GM10266 (cell line): ENCODE measurements at regions not wholly inside any gene's neighbourhood (a gene's known extent, or its start where the extent isn't known, plus 50 kb on each side); places are given as distances from the start of the nearest gene placed in this dataset.
"Not testable (repeated sequence)": the region's sequence is repeated elsewhere in the genome, so short reads cannot be mapped to it uniquely, and the experiment has no call there.

ENCODE experiments used
- DNase-seq: peaks from one replicate; pipeline ENCODE4 v3.0.0; 2012; ENCODE audit errors: extremely low spot score
- CTCF ChIP-seq: IDR thresholded peaks from 2 replicates; pipeline ENCODE4 v1.5.1; 2012; ENCODE audit warnings: mild to moderate bottlenecking, low read depth; ENCODE audit not compliant: control insufficient read depth, insufficient read depth; ENCODE audit errors: missing control alignments

DNA sequence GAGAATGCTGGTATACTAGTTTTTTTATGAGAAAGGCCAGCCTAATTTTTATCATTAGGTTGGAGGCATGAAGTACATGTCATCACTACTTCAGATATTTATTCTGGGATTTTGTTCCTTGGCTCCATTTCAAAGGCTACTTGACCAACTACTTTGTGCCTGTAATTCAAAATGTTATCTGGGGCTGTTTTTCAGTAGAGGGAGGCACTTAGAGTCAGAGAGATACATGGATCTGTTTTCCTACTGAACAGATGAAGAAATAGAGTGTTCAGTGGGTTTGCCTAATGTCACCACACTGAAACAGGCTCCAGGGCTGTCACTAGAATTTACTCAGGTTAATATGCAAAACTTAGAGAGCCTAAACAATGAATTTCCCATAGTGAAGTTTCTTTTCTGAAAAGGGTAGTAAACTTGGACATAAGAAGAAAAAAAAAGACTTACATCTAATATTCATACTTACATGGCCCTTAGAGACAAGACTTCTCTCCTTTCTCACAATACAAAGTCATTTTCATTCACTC is 127.3 kb upstream of the ITGB1 start:
- TF ChIP-seq CTCF, result no peak
- no peak for DNase-seq

GRCh38 chr10:33084453-33084852 is 126.4 kb upstream of the ITGB1 start:
- DNase-seq, result no peak
- TF ChIP-seq CTCF, result no peak

- DNase-seq, result no peak
- no peak for TF ChIP-seq CTCF
These were observed 124.4 kb upstream of the ITGB1 start for GRCh38 chr10:33082373-33082895.

- not testable (repeated sequence) for DNase-seq
These were observed 122.4 kb upstream of the ITGB1 start for GRCh38 chr10:33080467-33080866.

GRCh38 chr10:33074443-33074842 is 116.4 kb upstream of the ITGB1 start:
- TF ChIP-seq CTCF, result no peak
- no peak for DNase-seq

- DNase-seq, result no peak
- no peak for TF ChIP-seq CTCF
These were observed 115.8 kb upstream of the ITGB1 start for GRCh38 chr10:33073641-33074415.

DNA sequence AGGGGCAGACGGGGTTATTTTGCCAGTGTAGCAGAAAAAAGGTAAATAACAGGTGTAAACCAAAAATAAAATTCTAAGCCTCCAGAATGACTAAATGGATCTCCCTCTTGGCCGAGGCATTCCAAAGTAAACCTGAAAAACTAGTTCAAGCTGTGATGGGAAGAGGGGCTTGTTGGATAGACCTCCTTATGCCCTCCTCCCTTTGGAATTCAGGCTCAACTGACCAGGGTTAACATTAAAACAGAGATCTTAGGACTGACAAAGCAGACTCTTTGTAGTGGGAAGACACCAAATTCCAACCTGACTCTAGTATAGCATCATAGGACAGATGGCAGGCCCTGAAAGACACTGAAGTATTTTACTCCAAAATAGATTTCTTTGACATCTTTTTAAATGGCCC is 113.8 kb upstream of the ITGB1 start:
- no peak for TF ChIP-seq CTCF
- no peak for DNase-seq
